Suppressor macrophage treated with lipopolysaccharide for 1 hour (primary cell): ENCODE measurements at regions not wholly inside any gene's neighbourhood (a gene's known extent, or its start where the extent isn't known, plus 50 kb on each side); places are given as distances from the start of the nearest gene placed in this dataset.

ENCODE experiments used
- DNase-seq, 3 donors: peaks; one replicate each; pipeline ENCODE4 v3.0.0-alpha.2; 2020 to 2022

DNA sequence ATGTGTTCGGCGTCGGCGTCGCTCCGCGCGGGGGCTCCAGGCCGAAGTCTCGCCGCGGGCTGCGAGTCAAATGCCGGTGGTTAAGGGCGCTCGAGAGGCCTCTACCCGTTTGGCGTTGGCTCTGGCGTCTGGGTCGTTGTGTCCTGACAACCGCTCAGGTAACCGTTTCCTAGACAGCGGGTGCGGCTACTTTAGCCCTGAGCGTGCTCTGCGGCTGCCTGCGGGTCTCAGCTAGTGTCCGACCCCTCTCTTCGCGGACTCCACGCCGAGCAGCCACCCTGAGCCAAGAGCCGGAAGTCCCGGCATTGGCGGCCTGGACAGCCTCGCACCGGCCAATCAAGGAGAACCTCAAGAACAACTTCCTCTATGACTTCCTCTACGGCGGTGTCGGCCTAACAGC, 173.4 kb downstream of the SETD4 start:
- no peak for DNase-seq

DNA sequence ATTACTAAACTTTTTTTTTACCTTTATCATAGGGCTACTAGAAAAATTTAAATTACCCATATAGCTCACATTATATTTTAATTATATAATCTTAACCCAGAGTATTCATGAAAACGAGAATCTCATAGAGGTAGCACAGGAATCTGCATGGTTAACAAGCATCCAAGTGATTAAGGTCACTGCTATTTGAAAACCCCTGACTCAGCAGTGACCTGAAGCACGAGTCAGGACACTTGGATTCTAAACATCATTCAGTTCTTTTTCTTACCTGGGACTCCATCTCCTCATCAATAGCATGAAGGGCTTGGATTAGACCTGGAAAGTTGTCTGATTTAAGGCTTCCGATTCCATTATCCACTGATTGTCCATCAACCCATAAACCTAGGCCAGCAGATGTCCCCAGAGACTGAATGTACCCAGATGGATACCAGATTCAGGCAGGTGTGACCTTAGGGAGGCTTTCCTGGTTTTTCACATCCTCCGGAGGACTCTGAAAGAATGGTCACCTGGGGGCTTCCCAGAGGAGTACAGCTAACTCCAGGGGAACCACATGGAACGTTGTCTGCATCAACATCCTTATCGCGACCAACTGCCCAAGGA, 174.3 kb downstream of the SETD4 start:
- DNase-seq: no peak

DNA sequence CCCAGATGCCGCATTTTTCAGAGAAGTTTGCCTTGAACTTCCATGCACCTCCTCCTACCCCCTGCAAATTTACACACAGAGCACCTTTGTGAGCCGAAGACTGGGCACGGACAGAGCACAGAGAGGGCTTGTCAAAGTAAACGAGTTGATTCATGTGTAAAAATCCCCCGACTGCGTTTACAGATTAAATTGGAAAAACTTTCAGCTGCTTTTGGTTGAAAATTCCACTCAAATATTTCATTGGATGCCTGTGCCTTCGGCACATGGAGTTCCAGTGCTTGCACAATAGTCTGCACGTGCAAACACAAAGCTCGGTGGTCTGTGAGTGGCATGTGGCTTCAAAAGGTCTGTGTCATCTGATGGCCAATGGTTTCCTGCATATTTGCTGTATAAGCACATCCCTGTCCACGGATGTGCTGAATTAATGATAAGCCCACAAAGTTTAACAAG, 177.5 kb downstream of the SETD4 start:
- DNase-seq: no peak

DNA sequence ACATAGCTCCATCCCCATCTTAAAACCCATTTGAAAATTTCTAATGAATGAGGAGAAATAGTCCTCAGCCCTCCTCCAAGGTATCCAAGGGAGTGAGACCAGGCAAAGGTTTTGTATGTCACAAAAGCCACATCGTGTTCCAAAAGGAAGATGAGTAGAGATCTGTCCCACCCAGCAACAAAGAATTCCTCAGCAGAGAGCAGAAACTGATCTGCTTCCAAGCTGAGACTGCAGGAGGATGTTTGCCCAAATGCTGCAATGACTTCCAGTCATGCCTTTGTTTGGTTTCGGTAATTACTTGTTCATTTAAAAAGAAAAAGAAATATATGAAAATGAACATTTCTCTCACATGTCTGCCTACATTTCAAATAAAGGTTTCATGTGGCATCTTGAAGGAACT, 186.9 kb downstream of the SETD4 start:
- no peak for DNase-seq

DNA sequence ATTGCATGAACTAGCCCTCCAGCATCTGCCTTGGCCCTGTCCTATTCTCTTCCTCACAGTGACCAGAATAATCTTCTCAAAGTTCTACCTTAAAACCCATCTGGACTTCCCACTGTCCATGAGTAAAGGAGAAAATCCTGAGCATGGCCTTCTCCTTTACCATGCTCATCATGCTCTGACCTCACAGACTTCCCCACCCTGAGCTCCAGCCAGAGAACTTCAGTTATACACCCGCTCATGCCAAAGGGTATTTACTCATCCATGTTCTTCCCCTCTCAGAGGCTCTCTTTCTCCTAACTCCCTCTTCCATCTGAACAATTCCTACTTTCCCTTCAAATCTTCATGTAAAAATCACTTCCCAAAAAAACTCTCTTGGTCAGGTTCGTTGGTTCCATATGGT, 188.4 kb downstream of the SETD4 start:
- peak in 2 of 3 donors; percentile 25 to 79 for DNase-seq

DNA sequence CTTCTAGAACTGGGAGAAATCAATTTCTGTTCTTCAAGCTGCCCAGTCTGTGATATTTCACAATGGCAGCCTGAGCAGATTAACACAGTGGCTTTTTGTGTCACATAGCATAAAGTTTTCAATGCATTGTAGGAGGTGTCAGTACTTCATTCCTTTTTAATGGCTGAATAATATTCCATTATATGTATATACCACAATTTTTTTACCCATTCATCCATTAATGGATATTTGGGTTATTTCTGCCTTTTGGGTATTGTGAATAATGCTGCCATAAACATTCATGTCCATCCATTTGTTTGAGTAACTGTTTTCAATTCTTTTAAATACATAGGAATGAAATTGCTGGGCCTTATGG, 191.5 kb downstream of the SETD4 start:
- DNase-seq: no peak

GRCh38 chr21:35868005-35868868, 192.1 kb downstream of the SETD4 start:
- DNase-seq: peak; percentile 67 to 76 (median 70)

- no peak for DNase-seq
Observed at GRCh38 chr21:35864039-35864438, 196.3 kb downstream of the SETD4 start.

- no peak for DNase-seq
Observed at GRCh38 chr21:35862969-35863368, 197.4 kb downstream of the SETD4 start.

- no peak for DNase-seq
Observed at GRCh38 chr21:35861661-35862060, 198.7 kb downstream of the SETD4 start.

- DNase-seq: no peak
Observed at GRCh38 chr21:35860189-35860869, 200.0 kb downstream of the SETD4 start.

DNA sequence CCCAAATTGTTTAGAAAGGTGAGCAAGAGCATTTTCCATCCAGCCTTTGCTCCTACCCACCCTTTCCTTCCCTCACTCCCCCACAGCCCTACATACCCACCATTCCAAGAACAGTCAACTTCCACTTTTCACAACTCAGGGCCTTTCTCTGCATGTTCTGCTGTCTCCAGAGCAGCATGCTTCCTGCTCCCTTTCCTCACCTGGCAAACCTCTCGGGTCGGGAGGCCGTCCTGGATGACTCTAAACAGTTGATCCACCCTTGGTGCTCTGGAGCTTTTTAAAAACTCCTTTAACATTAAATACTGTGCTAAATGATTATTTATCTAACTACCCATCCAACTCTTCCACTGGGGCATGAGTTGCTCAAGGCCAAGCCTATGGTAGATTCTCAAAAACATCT, 200.6 kb downstream of the SETD4 start:
- DNase-seq: peak in 1 of 3 donors; percentile 18

- no peak for DNase-seq
Observed at GRCh38 chr21:35857095-35857494, 203.2 kb downstream of the SETD4 start.

- peak; percentile 19 to 77 (median 54) for DNase-seq
Observed at GRCh38 chr21:35855484-35855883, 204.8 kb downstream of the SETD4 start.

DNA sequence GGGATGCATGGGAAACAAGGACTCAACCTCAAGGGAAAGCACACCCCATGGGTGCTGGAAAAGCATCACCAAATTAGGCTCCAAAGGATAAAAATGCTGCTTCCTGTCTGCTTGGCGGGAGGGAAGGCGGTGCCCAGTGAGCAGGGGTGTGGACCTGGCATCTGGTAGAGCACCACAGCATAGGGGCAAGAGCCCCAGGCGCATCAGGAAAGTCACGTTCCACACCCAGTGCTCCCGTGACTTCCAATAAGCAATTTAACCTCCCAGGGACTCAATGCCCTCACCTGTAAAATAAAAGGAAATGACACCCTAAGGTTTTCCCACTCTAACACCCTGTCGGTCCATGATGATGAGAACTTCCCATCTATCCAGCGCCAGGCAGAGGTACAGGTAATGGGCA, 206.0 kb downstream of the SETD4 start:
- DNase-seq: no peak

GRCh38 chr21:35853321-35854239, 206.7 kb downstream of the SETD4 start:
- peak; percentile 34 to 49 (median 41) for DNase-seq

DNA sequence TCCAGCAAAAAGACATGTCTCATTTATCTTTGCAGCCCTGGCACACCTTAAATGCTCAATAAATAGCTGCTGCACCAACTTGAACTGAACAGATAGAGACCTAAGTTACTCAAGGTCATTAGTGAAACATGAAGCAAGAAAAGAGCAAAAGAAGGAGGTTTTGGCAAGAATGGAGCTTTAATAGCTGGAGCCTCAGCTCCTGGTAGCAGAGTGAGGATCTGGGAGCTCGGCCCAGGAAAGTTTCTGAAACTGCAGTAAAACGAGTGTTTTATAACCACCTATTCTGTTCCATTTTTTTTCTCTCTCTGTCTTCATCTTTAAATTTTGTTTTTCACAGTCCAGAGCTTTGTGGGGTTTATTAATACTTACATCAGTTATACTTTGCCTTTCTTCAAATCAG, 207.5 kb downstream of the SETD4 start:
- no peak for DNase-seq

GRCh38 chr21:35850542-35851103, 209.7 kb downstream of the SETD4 start:
- peak in 1 of 3 donors; percentile 32 for DNase-seq

- DNase-seq: peak; percentile 82 to 98 (median 96)
Observed at GRCh38 chr21:35850029-35850428, 210.3 kb downstream of the SETD4 start.

GRCh38 chr21:35849144-35849543, 211.2 kb downstream of the SETD4 start:
- no peak for DNase-seq

DNA sequence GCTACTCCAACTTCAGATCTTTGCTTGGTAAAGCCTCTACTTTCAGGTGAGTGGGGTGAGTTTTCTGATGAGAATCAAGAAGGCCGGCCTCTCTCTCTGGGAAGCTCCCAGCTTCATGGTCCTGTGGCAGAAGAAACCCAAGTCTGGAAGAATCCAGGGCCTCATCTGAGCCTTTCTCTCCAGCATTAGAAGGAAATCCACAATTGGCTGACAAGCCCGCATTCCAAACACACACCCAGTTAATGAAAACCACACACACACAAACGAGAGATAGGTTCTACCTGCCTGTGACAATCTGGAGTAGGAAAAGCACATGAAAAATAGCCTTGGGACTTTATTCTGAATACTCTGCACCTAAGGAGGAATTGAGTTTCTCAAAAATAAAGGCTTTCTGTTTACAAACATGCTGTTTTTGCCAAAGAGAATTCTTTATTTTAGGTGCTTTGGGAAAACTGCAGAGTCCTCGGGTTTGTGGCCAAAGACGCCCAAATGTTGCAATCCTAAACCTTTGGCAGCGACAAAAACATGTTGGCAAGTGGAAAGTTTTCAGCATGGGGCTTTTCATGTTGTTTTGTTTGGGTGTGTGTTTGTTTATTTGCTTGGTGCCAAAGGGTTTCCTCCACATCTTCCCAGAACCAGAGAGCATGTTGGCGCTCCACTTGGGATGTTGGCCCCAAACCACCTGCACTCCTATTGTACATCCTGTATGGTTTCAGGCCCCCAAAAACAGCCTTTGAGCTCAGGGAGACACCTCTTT, 216.2 kb downstream of the SETD4 start:
- DNase-seq: no peak

DNA sequence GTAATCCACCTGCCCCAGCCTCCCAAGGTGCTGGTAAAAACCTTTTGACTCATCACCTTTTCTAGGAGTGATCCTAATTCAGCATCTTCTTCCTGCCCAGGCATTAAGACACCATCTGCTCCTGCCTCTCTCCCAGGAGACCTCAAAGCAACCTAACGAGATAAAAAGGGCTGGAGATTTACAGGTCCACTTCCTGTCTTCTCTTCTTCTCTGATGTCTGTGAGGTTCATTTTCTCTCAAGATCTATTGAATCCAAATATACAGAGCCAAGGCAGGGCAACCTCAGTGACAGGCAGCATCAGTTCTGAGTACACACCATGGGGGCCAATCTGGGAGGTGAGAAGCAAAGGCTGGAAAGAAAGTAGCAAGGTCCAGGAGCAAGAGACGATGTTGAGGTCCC, 219.4 kb downstream of the SETD4 start:
- DNase-seq: no peak
